PC-9 (cell line): ENCODE measurements at regions not wholly inside any gene's neighbourhood (a gene's known extent, or its start where the extent isn't known, plus 50 kb on each side); places are given as distances from the start of the nearest gene placed in this dataset.

ENCODE experiments used
- CTCF ChIP-seq: fragments of 200-600 bp; sonication (generic); conservative IDR thresholded peaks from 2 replicates; pipeline ENCODE4 v1.6.1; 2017; ENCODE audit warnings: mixed run types, antibody characterized with exemption, mild to moderate bottlenecking, moderate library complexity
- EZH2 ChIP-seq: fragments of 200-600 bp; sonication (generic); IDR thresholded peaks from 2 replicates; pipeline ENCODE4 v1.8.0; 2017; ENCODE audit warnings: antibody characterized with exemption, low read depth

GRCh38 chr11:19577976-19578619 is 134.5 kb upstream of the NAV2 start:
- TF ChIP-seq CTCF (no peak), EZH2 (no peak)
